Activated naive CD8-positive, alpha-beta T cell treated with anti-CD3 and anti-CD28 coated beads, Interleukin-2, amount 10 ng/mL, durations not matched to agents 7 days and 5 days (primary cell): ENCODE measurements at regions not wholly inside any gene's neighbourhood (a gene's known extent, or its start where the extent isn't known, plus 50 kb on each side); places are given as distances from the start of the nearest gene placed in this dataset.
"Not testable (repeated sequence)": the region's sequence is repeated elsewhere in the genome, so short reads cannot be mapped to it uniquely, and the experiment has no call there.

Source experiments
- ATAC-seq: fragments of 150-1000 bp; cut with Tn5 transposase; one replicate; pipeline ENCODE4 v1.10.0; 2021; ENCODE audit warnings: low read depth, moderate library complexity
- POLR2A ChIA-PET: fragments of 350-600 bp; sonication (Branson Sonifier 250); formaldehyde crosslinking; loops from one replicate; lab custom pipeline; 2021; ENCODE audit warnings: antibody characterized with exemption; lab: Charles Lee
- DNase-seq: peaks from one replicate; pipeline ENCODE4 v3.0.0; 2021
- H3K27ac Mint-ChIP-seq: one replicate; pipeline ENCODE4 v1.8.0; 2022; ENCODE audit warnings: mild to moderate bottlenecking, mixed read lengths
- H3K27me3 Mint-ChIP-seq: one replicate; pipeline ENCODE4 v1.8.0; 2022; ENCODE audit warnings: mild to moderate bottlenecking, moderate library complexity, mixed read lengths
- H3K36me3 Mint-ChIP-seq: one replicate; pipeline ENCODE4 v1.8.0; 2021; ENCODE audit warnings: mild to moderate bottlenecking, mixed read lengths
- H3K4me1 Mint-ChIP-seq: one replicate; pipeline ENCODE4 v1.8.0; 2021; ENCODE audit warnings: mixed read lengths
- H3K4me3 Mint-ChIP-seq: one replicate; pipeline ENCODE4 v1.8.0; 2022; ENCODE audit warnings: mild to moderate bottlenecking, moderate library complexity, mixed read lengths
- H3K9me3 Mint-ChIP-seq: one replicate; pipeline ENCODE4 v1.8.0; 2021; ENCODE audit warnings: mixed read lengths

- H3K27ac Mint-ChIP-seq, H3K4me1 Mint-ChIP-seq, POLR2A ChIA-PET, H3K4me3 Mint-ChIP-seq, ATAC-seq, H3K9me3 Mint-ChIP-seq, DNase-seq, H3K36me3 Mint-ChIP-seq: not testable (repeated sequence)
- H3K27me3 Mint-ChIP-seq = peaks cover 38% of the 10 kb centered on the region
Observed at GRCh38 chr15:72843340-72843739, 59.8 kb upstream of the ADPGK start.

GRCh38 chr15:72840114-72840513 is 56.6 kb upstream of the ADPGK start:
- Mint-ChIP-seq H3K36me3 (no peaks in the 10 kb centered on the region), H3K27ac (no peak overlapping the region), H3K9me3 (peaks cover 4% of the 10 kb centered on the region), H3K4me1 (peaks cover 4% of the 10 kb centered on the region), H3K27me3 (peaks cover 30% of the 10 kb centered on the region), H3K4me3 (no peak overlapping the region)
- DNase-seq (no peak), ATAC-seq (no peak)
- POLR2A ChIA-PET = no interaction called here

GRCh38 chr15:72838311-72838731 is 54.8 kb upstream of the ADPGK start:
- ATAC-seq (no peak), DNase-seq (no peak)
- H3K4me1 Mint-ChIP-seq = no peaks in the 10 kb centered on the region
- no peak overlapping the region for H3K27ac Mint-ChIP-seq
- POLR2A ChIA-PET = no interaction called here
- H3K27me3 Mint-ChIP-seq = peaks cover 24% of the 10 kb centered on the region
- no peak overlapping the region for H3K4me3 Mint-ChIP-seq
- no peaks in the 10 kb centered on the region for H3K9me3 Mint-ChIP-seq
- H3K36me3 Mint-ChIP-seq = no peaks in the 10 kb centered on the region

DNA sequence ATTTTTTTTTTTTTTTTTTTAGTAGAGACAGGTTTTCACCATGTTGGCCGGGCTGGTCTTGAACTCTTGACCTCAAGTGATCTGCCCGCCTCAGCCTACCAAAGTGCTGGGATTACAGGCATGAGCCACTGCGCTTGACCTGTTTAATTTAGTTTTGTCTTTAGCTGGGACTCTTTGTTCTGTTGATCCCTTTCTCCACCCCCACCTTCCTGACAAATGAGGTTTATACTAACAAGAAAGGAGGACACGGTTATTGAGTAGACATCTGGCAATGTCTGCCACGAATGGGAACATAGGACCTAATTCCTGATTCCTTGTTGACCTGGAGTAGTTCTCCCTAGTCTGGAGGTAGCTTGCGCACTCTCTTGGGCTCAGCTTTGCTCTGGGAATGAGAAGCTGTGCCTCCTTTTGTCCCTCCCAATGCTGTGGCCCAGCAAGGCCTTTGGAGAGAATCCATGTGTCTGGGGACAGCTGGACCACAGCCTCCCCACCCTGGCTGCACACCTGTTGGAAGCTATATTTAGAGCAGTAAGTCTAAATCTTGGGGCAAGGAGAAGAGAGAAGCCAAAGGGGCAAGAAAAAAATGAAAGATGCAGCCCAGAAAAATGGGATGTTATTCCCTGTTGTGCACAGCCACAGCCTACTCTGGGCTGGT is 53.2 kb upstream of the ADPGK start:
- ATAC-seq (no peak), DNase-seq (no peak)
- Mint-ChIP-seq H3K4me1 (no peaks in the 10 kb centered on the region), H3K4me3 (no peak overlapping the region), H3K9me3 (no peaks in the 10 kb centered on the region), H3K27ac (no peak overlapping the region), H3K36me3 (no peaks in the 10 kb centered on the region), H3K27me3 (peaks cover 25% of the 10 kb centered on the region)
- POLR2A ChIA-PET = no interaction called here

GRCh38 chr15:72835294-72835890 is 51.8 kb upstream of the ADPGK start:
- POLR2A ChIA-PET = no interaction called here
- ATAC-seq (no peak), DNase-seq (no peak)
- Mint-ChIP-seq H3K36me3 (no peaks in the 10 kb centered on the region), H3K9me3 (no peaks in the 10 kb centered on the region), H3K4me3 (no peak overlapping the region), H3K27me3 (peaks cover 30% of the 10 kb centered on the region), H3K27ac (no peak overlapping the region), H3K4me1 (no peaks in the 10 kb centered on the region)

DNA sequence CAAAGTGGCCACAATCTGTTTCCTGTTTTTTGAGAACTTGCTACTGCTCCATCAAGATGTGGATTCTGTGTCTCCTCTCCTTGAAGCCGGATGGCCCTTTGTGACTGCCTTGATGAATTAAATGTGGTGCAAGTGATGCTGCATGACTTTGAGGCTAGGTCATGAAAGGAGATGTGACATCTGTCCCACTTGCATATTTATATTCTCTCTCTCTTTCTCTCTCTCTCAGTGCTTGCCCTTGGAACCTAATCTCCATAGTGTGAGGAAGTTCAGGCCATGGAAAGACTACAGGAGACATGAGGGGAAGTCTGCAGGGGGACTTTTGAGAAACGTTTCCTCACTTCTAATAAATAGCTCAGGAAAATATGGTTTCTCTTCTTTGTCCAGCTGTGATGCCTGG is 50.0 kb upstream of the ADPGK start:
- H3K4me1 Mint-ChIP-seq = no peaks in the 10 kb centered on the region
- H3K4me3 Mint-ChIP-seq = no peak overlapping the region
- POLR2A ChIA-PET = no interaction called here
- DNase-seq (no peak), ATAC-seq (no peak)
- H3K27ac Mint-ChIP-seq = no peak overlapping the region
- peaks cover 27% of the 10 kb centered on the region for H3K27me3 Mint-ChIP-seq
- no peaks in the 10 kb centered on the region for H3K9me3 Mint-ChIP-seq
- H3K36me3 Mint-ChIP-seq = no peaks in the 10 kb centered on the region
